ENCODE measurements at regions not wholly inside any gene's neighbourhood (a gene's known extent, or its start where the extent isn't known, plus 50 kb on each side); places are given as distances from the start of the nearest gene placed in this dataset.
"Not testable (repeated sequence)": the region's sequence is repeated elsewhere in the genome, so short reads cannot be mapped to it uniquely, and the experiment has no call there.

DNA sequence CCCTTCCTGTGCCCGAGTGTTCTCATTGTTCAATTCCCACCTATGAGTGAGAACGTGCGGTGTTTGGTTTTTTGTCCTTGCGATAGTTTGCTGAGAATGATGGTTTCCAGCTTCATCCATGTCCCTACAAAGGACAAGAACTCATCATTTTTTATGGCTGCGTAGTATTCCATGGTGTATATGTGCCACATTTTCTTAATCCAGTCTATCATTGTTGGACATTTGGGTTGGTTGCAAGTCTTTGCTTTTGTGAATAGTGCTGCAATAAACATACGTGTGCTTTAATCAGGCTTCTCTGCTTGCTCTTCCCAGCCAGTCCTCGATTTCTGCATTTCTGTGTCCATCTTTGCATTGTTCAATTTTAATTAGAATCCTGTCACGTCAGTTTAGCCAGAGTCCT lies 75.4 kb upstream of the DTNBP1 start:
- TF ChIP-seq CEBPB (IDR thresholded peaks at IDR 0.05); RNF2 (IDR thresholded peaks at IDR 0.05; ENCODE audit: borderline replicate concordance, low read depth); POLR2AphosphoS2 (conservative IDR thresholded peaks at IDR 0.05; ENCODE audit: low read length); MAZ (IDR thresholded peaks at IDR 0.05; ENCODE audit: borderline replicate concordance, low read depth, low read length); NR3C1 (IDR thresholded peaks at IDR 0.05); TP53 (CRISPR knock-in tag; IDR thresholded peaks at IDR 0.05); HDAC2 (IDR thresholded peaks at IDR 0.05); RCOR1 (IDR thresholded peaks at IDR 0.05; ENCODE audit: low read depth, low read length); ZFP36 (IDR thresholded peaks at IDR 0.05; ENCODE audit: borderline replicate concordance, partially characterized antibody): not testable (repeated sequence)
- TF ChIP-seq, protein P1, sequence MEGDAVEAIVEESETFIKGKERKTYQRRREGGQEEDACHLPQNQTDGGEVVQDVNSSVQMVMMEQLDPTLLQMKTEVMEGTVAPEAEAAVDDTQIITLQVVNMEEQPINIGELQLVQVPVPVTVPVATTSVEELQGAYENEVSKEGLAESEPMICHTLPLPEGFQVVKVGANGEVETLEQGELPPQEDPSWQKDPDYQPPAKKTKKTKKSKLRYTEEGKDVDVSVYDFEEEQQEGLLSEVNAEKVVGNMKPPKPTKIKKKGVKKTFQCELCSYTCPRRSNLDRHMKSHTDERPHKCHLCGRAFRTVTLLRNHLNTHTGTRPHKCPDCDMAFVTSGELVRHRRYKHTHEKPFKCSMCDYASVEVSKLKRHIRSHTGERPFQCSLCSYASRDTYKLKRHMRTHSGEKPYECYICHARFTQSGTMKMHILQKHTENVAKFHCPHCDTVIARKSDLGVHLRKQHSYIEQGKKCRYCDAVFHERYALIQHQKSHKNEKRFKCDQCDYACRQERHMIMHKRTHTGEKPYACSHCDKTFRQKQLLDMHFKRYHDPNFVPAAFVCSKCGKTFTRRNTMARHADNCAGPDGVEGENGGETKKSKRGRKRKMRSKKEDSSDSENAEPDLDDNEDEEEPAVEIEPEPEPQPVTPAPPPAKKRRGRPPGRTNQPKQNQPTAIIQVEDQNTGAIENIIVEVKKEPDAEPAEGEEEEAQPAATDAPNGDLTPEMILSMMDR (IDR thresholded peaks at IDR 0.05) = not testable (repeated sequence)
- TF ChIP-seq, protein P2, sequence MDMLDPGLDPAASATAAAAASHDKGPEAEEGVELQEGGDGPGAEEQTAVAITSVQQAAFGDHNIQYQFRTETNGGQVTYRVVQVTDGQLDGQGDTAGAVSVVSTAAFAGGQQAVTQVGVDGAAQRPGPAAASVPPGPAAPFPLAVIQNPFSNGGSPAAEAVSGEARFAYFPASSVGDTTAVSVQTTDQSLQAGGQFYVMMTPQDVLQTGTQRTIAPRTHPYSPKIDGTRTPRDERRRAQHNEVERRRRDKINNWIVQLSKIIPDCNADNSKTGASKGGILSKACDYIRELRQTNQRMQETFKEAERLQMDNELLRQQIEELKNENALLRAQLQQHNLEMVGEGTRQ (IDR thresholded peaks at IDR 0.05) = not testable (repeated sequence)

Measured in A549 (cell line).